GM18498 (cell line): ENCODE measurements at regions not wholly inside any gene's neighbourhood (a gene's known extent, or its start where the extent isn't known, plus 50 kb on each side); places are given as distances from the start of the nearest gene placed in this dataset.

ENCODE experiments used
- ATAC-seq: cut with Tn5 transposase; IDR thresholded peaks from one replicate; pipeline ENCODE4 v1.9.1; 2021; ENCODE audit warnings: mild to moderate bottlenecking, moderate library complexity; ENCODE audit not compliant: unreplicated experiment

DNA sequence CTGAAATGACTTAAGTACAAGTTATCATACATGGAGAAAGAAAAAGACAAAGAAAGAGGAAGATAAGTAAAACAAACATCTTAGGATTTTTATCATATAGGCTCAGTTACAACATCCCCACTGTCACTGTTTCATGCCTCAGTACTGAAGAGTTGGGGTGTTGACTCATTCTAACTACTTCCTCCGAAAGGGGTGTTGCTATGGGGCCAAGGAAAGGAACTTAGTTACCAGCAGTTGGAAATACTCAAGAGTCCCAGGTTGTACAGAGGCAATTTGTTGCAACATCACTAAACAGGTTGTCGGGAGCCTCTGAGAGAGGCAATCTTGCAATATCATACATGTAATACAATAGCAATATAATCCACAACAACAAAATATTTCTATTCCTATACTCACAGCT lies 1264.7 kb downstream of the PCDH7 start:
- no peak for ATAC-seq

GRCh38 chr4:31995943-31996901 lies 1276.1 kb downstream of the PCDH7 start:
- ATAC-seq, result no peak

DNA sequence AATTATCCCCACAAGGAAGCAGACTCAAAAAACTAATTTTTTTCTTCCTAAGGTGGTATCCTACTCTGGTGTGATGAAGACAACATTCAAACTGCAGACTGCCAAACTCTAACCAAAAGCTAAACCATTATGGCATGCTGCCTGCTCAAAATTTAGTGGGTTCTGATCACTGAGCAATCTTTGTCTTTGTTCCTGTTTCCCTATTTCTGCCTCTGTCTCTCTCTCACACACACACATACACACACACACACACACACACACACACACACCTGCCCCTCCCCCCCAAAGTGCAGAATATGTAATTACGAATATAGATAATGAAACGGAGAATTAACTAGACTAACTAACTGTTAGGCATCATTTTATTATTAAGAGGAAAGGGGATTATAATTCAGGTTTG lies 1278.6 kb downstream of the PCDH7 start:
- no peak for ATAC-seq

- no peak for ATAC-seq
Observed at GRCh38 chr4:31999848-32000247, 1279.7 kb downstream of the PCDH7 start.

DNA sequence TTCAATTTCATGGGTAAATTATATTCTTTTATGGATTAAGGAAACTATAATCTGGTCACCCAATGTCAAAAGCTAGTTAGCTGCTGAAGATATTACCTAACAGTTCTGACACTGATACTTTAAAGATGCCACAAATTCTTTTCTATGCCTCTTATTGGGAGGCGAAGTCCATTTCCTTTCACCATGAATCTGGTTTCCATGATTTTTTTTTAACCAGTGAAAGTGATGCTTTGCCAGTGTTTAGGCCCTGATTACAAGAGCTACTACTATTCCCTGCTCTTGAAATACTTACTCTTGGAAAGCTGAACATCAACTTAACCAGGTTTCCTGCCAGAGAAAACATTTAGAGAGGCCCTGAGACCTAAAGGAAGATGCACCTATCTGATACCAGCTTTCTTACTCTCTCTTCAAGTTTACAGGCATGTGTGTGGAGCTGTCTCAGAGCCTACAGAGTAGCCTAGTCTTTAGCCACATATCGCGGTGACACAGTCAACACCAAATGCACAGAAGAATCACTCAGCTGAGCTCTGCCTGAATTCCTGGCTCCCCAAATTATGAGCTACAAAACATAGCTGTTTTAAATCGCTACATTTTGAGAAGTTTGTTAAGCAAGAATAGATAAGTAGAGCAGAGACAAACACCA lies 1280.8 kb downstream of the PCDH7 start:
- ATAC-seq, result no peak

DNA sequence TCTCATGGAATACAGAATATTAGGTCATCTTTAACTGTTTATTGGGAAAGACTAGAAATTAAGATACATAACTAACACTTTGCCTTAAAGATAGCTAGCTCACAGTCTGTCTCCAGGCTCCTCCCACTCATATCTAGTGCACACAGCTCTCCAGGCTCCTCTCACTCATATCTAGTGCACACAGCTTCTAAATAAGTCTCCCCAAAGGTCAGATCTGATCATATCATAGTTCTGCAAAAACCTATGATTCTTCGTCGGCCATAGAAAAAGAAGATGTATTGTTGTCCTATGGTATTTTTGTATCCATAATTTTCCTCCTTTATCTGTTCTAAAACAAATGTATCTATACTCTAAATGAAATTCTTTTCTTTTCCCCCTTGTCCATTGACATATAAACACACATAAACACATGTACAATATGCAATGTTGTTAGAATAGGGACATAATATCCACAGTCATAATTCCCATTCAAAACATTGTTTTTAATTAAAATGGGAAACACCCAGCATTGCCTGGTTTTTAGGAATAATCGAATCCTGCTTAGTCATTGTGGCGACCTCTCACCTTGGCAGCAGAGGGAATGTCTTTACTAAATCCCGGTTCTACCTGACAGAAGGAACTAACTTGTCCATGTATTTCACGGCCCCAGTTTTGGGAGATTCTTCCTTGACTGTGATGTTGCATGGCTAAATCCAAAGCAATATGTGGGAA lies 1282.0 kb downstream of the PCDH7 start:
- no peak for ATAC-seq

GRCh38 chr4:32003548-32003947 lies 1283.4 kb downstream of the PCDH7 start:
- no peak for ATAC-seq

DNA sequence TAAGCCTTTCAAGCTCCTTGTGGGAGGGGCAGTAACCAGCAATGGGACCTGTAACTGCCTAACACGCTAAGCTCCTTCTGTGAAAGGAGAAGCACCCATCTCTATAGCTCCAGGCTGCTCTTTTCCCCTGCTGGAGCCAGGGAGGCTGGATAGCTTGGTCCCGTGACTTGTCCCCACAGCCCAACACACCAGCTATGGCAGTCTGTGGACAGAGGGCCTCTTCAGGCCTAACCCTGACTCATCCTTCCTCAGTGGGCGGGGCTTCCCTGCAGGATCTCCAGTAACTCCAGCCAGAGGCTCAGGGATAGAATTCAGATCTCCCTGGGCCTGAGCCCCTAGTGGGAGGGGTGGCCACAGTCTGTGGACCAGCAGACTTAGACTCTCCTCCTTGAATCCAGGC lies 1290.1 kb downstream of the PCDH7 start:
- ATAC-seq, result no peak

- ATAC-seq, result no peak
Observed at GRCh38 chr4:32022071-32022470, 1301.9 kb downstream of the PCDH7 start.

DNA sequence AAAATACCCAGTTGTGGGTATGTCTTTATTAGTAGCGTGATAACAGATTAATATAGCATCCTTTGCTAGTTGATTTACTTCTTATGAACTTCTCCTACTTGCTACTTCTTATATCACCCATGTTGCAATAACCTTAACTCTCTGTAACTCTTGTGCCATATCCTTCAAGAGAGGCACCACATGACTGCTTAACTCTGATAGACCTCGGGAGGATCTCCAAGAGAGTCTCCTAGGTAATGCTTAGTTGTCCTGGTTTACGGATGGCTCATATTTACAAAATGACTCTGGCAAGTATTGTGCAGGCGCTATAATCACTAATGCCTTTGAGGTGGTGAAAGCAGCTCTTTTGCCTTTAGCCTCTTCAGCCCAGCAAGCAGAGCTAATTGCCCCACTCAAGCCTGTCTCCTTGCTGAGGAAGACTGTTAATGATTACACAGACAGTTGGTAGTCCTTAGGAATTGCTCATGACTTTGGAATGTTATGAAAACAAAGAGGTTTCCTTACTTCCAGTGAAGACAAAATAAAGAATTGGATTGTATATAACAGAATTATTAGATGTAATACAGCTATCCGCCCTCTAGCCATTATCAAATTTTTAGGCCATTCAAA lies 1305.8 kb downstream of the PCDH7 start:
- ATAC-seq, result no peak

GRCh38 chr4:32030406-32030805 lies 1310.2 kb downstream of the PCDH7 start:
- ATAC-seq, result no peak

DNA sequence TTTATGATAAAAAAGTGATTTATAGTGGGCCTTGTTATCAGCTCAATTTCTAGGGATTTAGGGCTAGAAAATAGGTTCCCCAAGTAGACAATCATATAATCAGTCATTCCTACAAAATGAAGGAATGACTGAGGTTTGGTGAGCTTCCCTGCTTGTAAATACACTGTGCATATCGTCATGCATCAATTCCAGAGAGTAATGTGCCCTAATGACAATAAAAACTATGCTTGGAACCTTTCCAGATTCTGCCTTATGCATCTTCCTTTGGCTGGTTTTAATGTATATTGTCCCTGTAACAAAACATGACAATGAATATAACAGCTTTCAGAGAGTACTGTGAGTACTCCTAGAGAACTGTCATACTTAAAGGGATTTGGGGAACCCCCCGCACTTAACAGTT lies 1310.9 kb downstream of the PCDH7 start:
- no peak for ATAC-seq

- no peak for ATAC-seq
Observed at GRCh38 chr4:32032136-32032672, 1312.0 kb downstream of the PCDH7 start.

- ATAC-seq, result no peak
Observed at GRCh38 chr4:32037399-32037798, 1317.2 kb downstream of the PCDH7 start.

DNA sequence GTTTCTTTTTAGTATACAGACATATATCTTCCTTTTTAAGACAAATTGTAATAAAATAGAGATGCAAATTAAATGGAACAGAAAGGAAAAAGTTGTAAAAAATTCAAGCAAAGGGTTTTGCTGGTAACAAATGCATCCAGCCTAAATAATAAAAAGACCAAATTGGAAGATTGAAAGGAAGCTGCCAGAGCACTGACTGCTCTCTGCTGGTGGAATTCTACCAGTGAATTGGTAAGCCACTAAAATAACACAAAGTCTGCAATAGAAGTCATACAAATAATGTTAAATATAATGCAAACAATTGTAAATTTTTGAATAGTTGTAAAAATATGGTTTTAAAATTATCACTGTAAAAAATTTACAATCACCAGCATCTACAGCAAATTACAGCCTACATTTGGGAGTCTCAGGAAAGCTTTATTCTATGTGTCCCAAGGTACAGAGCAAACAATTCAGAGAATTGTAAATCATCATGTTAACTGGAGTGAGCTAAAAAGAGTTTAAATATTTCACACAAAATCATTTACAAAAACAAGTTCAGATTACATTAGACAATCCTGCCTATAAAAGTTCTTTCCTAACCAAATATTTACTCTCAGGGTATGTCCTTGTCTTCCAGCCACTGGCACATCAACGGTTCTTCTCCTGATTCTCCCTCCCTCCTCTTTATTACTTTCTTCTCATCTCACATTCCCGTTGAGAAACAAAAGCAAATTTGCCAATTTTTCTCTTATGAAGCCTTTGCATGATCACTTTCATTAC lies 1322.5 kb downstream of the PCDH7 start:
- ATAC-seq, result no peak

DNA sequence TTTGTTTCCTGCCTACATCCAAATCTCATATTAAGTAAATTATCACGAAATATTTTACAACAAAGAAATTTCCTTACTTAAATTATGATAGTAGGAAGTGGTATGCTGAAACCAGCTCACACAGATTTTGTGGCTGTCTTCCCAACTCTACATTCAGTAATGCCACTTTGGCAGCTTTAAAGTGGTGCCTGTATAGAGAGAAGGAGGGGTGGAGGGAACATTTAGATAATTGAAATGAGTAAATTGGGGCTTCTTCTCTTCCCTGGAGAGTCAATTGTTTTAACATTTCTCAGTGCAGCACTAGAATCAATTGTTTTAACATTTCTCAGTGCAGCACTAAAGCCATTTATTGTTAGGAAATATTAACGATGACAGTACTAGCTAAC lies 1323.1 kb downstream of the PCDH7 start:
- ATAC-seq, result no peak

GRCh38 chr4:32061916-32062315 lies 1341.7 kb downstream of the PCDH7 start:
- no peak for ATAC-seq

- no peak for ATAC-seq
Observed at GRCh38 chr4:32073542-32073941, 1353.4 kb downstream of the PCDH7 start.

- no peak for ATAC-seq
Observed at GRCh38 chr4:32087211-32087610, 1367.0 kb downstream of the PCDH7 start.

- ATAC-seq, result no peak
Observed at GRCh38 chr4:32094987-32095386, 1374.8 kb downstream of the PCDH7 start.
